ENCODE measurements at regions not wholly inside any gene's neighbourhood (a gene's known extent, or its start where the extent isn't known, plus 50 kb on each side); places are given as distances from the start of the nearest gene placed in this dataset.
"Not testable (repeated sequence)": the region's sequence is repeated elsewhere in the genome, so short reads cannot be mapped to it uniquely, and the experiment has no call there.

GRCh38 chr2:89599843-89600242 is 908.4 kb downstream of the RPIA start:
- POLR2A ChIA-PET; H3K4me1 ChIP-seq; H3K4me3 ChIP-seq (ENCODE audit: low read depth, low read length); CTCF ChIA-PET; H3K27me3 Mint-ChIP-seq (ENCODE audit: insufficient read depth, unreplicated experiment); H3K36me3 ChIP-seq (ENCODE audit: control insufficient read depth, insufficient read depth, low read length); H3K27ac Mint-ChIP-seq (ENCODE audit: unreplicated experiment); H3K9me3 ChIP-seq; H3K27me3 ChIP-seq (replicated peaks; ENCODE audit: control insufficient read depth, insufficient read depth, low read length); H3K4me1 Mint-ChIP-seq (ENCODE audit: low read depth, unreplicated experiment); H3K9me3 Mint-ChIP-seq (ENCODE audit: unreplicated experiment); DNase-seq; H3K4me3 Mint-ChIP-seq (ENCODE audit: unreplicated experiment); intact Hi-C loops (cut with micrococcal nuclease; ENCODE audit: unreplicated experiment); H3K36me3 Mint-ChIP-seq (ENCODE audit: insufficient read depth, unreplicated experiment); BruUV-seq (replicated peaks): not testable (repeated sequence)

- POLR2A ChIA-PET; intact Hi-C loops (cut with micrococcal nuclease; ENCODE audit: unreplicated experiment); H3K9me3 Mint-ChIP-seq (ENCODE audit: unreplicated experiment); H3K36me3 Mint-ChIP-seq (ENCODE audit: insufficient read depth, unreplicated experiment); H3K27me3 Mint-ChIP-seq (ENCODE audit: insufficient read depth, unreplicated experiment); H3K4me1 Mint-ChIP-seq (ENCODE audit: low read depth, unreplicated experiment); H3K9me3 ChIP-seq; DNase-seq; H3K4me1 ChIP-seq; H3K4me3 ChIP-seq (ENCODE audit: low read depth, low read length); BruUV-seq (replicated peaks); H3K27ac Mint-ChIP-seq (ENCODE audit: unreplicated experiment); H3K4me3 Mint-ChIP-seq (ENCODE audit: unreplicated experiment); H3K36me3 ChIP-seq (ENCODE audit: control insufficient read depth, insufficient read depth, low read length); CTCF ChIA-PET; H3K27me3 ChIP-seq (replicated peaks; ENCODE audit: control insufficient read depth, insufficient read depth, low read length): not testable (repeated sequence)
These were observed 915.0 kb downstream of the RPIA start for GRCh38 chr2:89606514-89606913.

- H3K4me3 Mint-ChIP-seq (ENCODE audit: unreplicated experiment); H3K4me3 ChIP-seq (ENCODE audit: low read depth, low read length); BruUV-seq (replicated peaks); H3K9me3 ChIP-seq; POLR2A ChIA-PET; H3K4me1 ChIP-seq; H3K36me3 Mint-ChIP-seq (ENCODE audit: insufficient read depth, unreplicated experiment); H3K9me3 Mint-ChIP-seq (ENCODE audit: unreplicated experiment); intact Hi-C loops (cut with micrococcal nuclease; ENCODE audit: unreplicated experiment); H3K4me1 Mint-ChIP-seq (ENCODE audit: low read depth, unreplicated experiment); H3K36me3 ChIP-seq (ENCODE audit: control insufficient read depth, insufficient read depth, low read length); CTCF ChIA-PET; H3K27me3 ChIP-seq (replicated peaks; ENCODE audit: control insufficient read depth, insufficient read depth, low read length); DNase-seq: not testable (repeated sequence)
- Mint-ChIP-seq H3K27ac (ENCODE audit: unreplicated experiment) (peak overlapping the region; percentile 39), H3K27me3 (ENCODE audit: insufficient read depth, unreplicated experiment) (peaks cover 15% of the 10 kb centered on the region)
These were observed 918.9 kb downstream of the RPIA start for GRCh38 chr2:89610207-89610926.

GRCh38 chr2:89610927-89611515 is 919.5 kb downstream of the RPIA start:
- BruUV-seq (replicated peaks); H3K36me3 Mint-ChIP-seq (ENCODE audit: insufficient read depth, unreplicated experiment); H3K9me3 Mint-ChIP-seq (ENCODE audit: unreplicated experiment); H3K4me1 ChIP-seq; H3K36me3 ChIP-seq (ENCODE audit: control insufficient read depth, insufficient read depth, low read length); H3K4me3 Mint-ChIP-seq (ENCODE audit: unreplicated experiment); H3K4me1 Mint-ChIP-seq (ENCODE audit: low read depth, unreplicated experiment); CTCF ChIA-PET; DNase-seq; intact Hi-C loops (cut with micrococcal nuclease; ENCODE audit: unreplicated experiment); H3K9me3 ChIP-seq; H3K4me3 ChIP-seq (ENCODE audit: low read depth, low read length); POLR2A ChIA-PET; H3K27me3 ChIP-seq (replicated peaks; ENCODE audit: control insufficient read depth, insufficient read depth, low read length): not testable (repeated sequence)
- Mint-ChIP-seq H3K27ac (ENCODE audit: unreplicated experiment) (peak overlapping the region; percentile 39), H3K27me3 (ENCODE audit: insufficient read depth, unreplicated experiment) (peaks cover 15% of the 10 kb centered on the region)

- DNase-seq; H3K36me3 ChIP-seq (ENCODE audit: control insufficient read depth, insufficient read depth, low read length); CTCF ChIA-PET; H3K27me3 ChIP-seq (replicated peaks; ENCODE audit: control insufficient read depth, insufficient read depth, low read length); H3K27ac Mint-ChIP-seq (ENCODE audit: unreplicated experiment); H3K9me3 Mint-ChIP-seq (ENCODE audit: unreplicated experiment); H3K4me3 ChIP-seq (ENCODE audit: low read depth, low read length); H3K4me1 ChIP-seq; H3K9me3 ChIP-seq; H3K4me3 Mint-ChIP-seq (ENCODE audit: unreplicated experiment); intact Hi-C loops (cut with micrococcal nuclease; ENCODE audit: unreplicated experiment); POLR2A ChIA-PET; BruUV-seq (replicated peaks); H3K4me1 Mint-ChIP-seq (ENCODE audit: low read depth, unreplicated experiment); H3K36me3 Mint-ChIP-seq (ENCODE audit: insufficient read depth, unreplicated experiment): not testable (repeated sequence)
- H3K27me3 Mint-ChIP-seq (ENCODE audit: insufficient read depth, unreplicated experiment) = peaks cover 15% of the 10 kb centered on the region
These were observed 920.2 kb downstream of the RPIA start for GRCh38 chr2:89611710-89612109.

GRCh38 chr2:89649268-89649667 is 957.8 kb downstream of the RPIA start:
- H3K4me3 ChIP-seq (ENCODE audit: low read depth, low read length); CTCF ChIA-PET; H3K9me3 Mint-ChIP-seq (ENCODE audit: unreplicated experiment); H3K27me3 ChIP-seq (replicated peaks; ENCODE audit: control insufficient read depth, insufficient read depth, low read length); H3K27ac Mint-ChIP-seq (ENCODE audit: unreplicated experiment); BruUV-seq (replicated peaks); DNase-seq; H3K4me1 Mint-ChIP-seq (ENCODE audit: low read depth, unreplicated experiment); H3K36me3 ChIP-seq (ENCODE audit: control insufficient read depth, insufficient read depth, low read length); intact Hi-C loops (cut with micrococcal nuclease; ENCODE audit: unreplicated experiment); POLR2A ChIA-PET; H3K9me3 ChIP-seq; H3K4me3 Mint-ChIP-seq (ENCODE audit: unreplicated experiment); H3K27me3 Mint-ChIP-seq (ENCODE audit: insufficient read depth, unreplicated experiment); H3K4me1 ChIP-seq; H3K36me3 Mint-ChIP-seq (ENCODE audit: insufficient read depth, unreplicated experiment): not testable (repeated sequence)

- DNase-seq; POLR2A ChIA-PET; intact Hi-C loops (cut with micrococcal nuclease; ENCODE audit: unreplicated experiment); H3K27ac Mint-ChIP-seq (ENCODE audit: unreplicated experiment); H3K36me3 Mint-ChIP-seq (ENCODE audit: insufficient read depth, unreplicated experiment); H3K9me3 ChIP-seq; H3K4me3 ChIP-seq (ENCODE audit: low read depth, low read length); H3K4me1 ChIP-seq; CTCF ChIA-PET; H3K4me1 Mint-ChIP-seq (ENCODE audit: low read depth, unreplicated experiment); H3K4me3 Mint-ChIP-seq (ENCODE audit: unreplicated experiment); BruUV-seq (replicated peaks); H3K27me3 ChIP-seq (replicated peaks; ENCODE audit: control insufficient read depth, insufficient read depth, low read length); H3K36me3 ChIP-seq (ENCODE audit: control insufficient read depth, insufficient read depth, low read length); H3K9me3 Mint-ChIP-seq (ENCODE audit: unreplicated experiment): not testable (repeated sequence)
- peaks cover 11% of the 10 kb centered on the region for H3K27me3 Mint-ChIP-seq (ENCODE audit: insufficient read depth, unreplicated experiment)
These were observed 987.8 kb downstream of the RPIA start for GRCh38 chr2:89679254-89679653.
